ENCODE measurements at regions not wholly inside any gene's neighbourhood (a gene's known extent, or its start where the extent isn't known, plus 50 kb on each side); places are given as distances from the start of the nearest gene placed in this dataset.

- no peak for DNase-seq
Observed at GRCh38 chr1:29454616-29455380, 218.5 kb downstream of the PTPRU start.

DNA sequence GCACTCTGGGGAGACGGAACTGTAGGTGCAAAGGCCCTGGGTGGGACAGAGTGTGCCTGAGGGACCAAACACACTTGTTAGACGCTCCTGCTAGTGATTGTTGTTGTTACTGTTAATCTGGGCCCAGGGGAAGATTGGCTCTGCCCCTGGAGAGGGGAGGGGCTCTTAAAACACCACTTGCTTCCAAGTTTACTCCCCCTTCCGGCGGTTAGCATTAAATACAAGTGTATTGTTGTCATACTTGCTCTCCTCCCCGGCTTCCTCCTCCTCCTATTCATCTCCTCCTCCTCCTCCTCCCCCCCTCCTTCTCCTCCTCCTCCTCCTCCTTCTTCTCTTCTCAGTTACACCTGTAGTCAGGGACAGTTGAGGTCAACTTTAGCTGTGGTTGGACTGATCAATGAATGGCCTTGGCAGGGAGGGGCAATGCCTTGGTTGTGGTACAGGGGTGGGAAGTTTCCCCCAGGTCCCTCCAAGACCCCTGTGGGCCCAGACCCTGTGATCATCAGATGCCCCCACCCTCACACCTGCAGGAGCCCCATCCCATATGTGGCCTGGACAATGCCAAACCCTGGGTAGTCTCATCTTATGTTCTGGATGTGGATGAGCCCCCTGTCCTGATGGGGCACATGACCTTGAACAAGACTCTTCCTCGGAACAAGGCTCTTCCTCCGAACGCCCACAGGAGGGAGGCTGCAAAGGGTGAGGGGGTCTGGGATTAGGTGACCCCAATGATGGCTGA is 217.3 kb downstream of the PTPRU start:
- DNase-seq, result no peak

DNA sequence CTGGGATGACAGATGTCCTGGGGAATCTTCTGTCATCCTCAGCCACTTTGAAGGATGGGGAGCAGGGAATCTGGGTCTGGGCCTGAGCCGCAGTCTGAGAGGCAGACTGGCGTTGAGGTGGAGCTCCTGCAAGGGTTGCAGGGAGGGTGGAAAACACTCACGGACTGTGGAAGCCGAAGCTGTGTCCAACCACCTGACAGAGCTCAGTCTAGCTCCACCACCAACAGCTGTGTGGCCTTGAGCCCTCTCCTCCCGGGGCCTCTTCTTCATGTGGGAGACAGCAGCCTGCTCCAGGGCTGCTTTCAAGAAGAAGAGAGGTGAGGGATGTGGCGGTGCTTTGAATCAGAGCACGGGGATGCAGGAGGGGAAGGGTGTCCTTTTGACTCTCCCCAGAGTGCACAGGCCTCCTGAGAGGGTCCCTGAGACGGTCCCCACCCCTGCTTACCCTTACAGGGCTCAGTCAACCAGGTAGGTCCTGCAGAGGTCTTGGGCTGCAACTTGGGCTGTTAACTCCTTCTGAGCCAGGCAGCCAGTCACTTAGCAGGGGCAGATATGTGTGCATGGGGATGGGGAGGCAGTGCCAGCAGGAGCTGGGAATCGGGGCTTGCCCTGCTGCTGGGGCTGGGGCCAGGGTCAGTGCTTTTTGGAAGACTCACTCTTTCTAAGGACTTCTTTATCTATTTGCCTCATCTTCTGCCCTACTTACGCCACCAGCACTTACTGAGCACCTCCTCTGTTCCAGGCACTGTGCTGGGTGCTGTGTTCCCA is 216.3 kb downstream of the PTPRU start:
- DNase-seq, result no peak

DNA sequence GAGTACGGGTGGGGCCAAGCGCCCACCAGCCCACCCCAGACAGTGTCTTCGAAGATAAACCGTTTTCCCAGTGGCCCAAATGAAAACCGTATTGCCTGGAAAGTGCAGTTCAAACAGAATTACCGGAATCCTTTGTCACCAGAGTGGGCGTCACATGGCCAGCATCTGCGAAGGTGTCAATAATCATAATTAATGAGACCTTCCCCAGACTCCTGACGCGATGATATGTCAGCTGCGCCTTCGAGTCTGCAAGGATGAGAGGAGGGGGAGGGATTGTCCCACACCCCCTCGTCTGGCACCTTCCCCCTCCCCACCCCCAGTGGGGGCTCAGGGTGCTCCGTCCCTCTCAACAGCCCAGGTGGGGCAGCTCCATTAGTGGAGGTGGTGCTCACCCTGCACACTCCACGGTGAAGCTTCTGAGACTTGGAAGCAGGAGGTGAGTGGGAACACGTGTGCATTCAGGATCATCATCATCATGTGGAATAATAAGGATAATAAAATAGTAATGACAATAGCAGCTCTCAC is 215.1 kb downstream of the PTPRU start:
- no peak for DNase-seq

GRCh38 chr1:29450591-29450990 is 214.3 kb downstream of the PTPRU start:
- no peak for DNase-seq

DNA sequence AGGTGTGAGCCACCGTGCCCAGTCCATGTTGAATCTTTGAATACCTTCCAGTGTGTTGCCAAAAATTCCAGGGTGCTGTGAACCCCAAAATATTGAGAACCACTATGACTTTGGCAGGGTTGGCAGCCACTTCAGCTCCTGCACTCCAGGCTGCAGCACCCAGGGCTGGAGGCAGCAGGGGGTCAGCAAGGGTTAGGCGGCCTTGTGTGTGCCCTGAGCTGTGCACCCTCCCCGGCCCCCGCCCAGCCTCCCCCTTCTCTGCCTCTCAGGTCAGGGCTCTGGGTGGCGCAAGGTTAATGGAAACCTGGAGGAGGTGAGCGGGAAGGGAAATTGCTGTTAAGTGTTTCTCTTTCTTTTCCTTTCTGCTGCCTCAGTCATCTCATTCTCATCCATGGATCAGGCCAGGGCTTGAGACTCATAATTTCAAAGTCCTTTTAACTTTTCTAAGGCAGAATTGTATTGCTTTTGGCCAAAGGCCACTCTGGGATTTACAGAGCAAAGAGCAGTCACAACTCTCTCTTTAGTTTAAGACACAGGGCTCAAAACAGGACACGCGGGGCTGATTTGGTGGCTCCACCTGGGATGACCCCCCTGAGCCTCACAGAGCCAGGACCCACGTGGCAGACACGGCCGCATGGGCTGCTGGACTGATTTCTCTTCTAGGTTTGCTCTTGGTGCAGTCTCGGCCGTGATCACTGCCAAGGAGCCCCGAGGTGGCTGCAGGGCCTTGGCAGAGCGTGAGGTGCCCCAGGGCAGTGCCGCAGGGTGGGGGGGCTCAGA is 212.3 kb downstream of the PTPRU start:
- DNase-seq, result no peak

- no peak for DNase-seq
Observed at GRCh38 chr1:29447368-29447767, 211.0 kb downstream of the PTPRU start.

DNA sequence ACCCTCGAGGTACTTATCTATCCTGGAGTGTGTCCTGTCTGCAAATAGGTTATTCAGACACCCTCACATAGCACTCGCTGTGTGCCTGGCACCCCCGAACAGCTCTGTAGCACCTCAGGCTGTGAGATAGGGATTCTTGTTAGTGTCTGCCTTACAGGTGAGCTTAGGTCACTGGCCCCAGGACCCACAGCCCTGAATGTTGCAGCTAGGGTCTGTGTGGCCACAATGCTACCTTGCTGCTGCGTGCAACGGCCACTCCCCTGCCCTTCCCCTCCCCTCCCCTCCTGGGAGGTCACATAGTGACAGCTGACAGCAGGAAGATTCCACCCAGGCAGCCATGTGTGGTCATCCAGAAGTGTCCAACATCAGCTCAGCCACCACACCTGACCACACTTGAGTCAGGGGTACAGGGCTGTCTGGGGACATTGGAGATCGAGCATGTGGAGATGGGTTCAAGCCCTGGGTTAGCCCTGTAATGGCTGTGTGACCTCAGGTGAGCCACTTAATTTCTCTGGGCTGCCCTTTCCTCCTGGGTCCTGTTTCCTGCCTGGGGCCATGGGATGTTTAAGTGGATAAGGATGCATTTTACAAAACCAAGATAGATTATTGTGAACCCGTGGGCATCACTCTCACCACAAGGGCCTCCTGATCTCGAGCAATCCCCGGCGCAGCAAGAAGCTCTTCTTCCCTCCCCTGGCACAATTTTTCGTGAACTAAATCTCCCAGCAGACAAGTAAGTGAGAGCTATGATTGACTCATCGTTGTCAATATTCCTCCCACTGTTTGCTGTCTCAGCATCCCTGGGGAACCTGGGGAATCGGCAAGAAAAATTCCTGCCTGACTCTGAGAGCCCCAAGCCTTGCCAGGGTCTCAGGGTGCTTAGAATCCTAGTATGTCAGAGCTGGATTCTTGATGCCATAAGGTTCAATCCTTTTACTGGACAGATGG is 208.7 kb downstream of the PTPRU start:
- no peak for DNase-seq

DNA sequence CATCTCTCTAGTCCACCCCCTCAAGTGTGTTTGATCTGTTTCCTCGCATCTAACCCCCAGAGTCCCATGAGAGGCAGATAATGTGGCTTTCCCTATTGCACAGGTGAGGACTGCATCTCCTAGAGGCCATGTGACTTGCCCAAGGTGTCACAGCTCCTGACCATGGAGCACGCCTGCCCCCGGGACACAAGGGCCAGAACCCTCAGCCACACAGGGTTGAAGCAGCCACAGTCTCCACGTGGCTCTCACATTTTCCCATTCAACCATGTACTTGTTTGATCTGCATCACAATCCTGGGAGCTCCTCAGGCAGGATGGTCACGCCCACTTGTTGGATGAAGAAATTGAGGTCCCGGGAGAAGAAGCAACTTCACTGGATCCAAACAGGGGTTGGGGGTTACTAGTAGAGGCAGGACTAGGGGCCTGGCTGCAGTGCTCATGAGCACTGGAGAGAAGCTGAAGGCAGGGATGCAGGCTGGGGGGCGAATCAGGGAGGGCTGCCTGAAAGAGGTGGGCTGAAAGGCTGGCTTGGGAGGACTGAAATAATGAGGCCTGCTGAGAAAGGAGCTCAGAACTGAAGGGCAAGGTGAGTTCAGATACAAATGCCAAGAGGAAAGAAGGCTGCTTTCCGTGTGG is 207.9 kb downstream of the PTPRU start:
- no peak for DNase-seq

DNA sequence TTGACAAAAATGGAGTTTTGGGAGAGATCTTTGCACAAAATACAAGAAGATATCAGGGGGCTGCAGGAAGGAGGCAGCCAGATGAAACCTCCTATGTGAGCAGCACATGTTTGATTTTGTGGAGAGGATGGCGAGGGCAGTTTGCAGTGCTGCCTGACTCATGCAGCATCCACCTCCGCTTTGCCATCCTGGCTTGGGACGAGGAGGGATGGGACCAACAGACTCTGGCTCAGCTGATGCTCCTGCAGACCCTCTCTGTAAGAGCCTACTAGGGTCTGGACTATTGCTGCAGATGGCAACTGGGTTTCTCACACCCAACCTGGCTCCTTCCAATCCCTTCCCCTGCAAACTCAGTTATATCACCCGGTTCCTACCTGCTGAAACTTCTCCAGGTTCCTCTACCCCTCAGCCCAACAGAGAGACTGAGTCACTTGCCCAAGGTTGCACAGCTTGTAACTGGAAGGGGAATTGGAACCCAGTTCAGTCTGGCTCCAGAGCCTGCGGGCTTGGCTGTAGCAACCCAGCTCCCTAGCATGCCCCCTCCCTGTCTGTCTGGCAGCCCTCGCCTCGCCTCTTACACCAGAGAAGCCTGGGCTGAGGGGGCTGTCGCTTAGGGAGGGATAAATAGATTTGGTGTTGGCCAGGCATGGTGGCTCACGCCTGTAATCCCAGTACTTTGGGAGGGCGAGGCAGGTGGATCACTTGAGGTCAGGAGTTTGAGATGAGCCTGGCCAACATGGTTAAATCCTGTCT is 205.8 kb downstream of the PTPRU start:
- DNase-seq, result no peak

DNA sequence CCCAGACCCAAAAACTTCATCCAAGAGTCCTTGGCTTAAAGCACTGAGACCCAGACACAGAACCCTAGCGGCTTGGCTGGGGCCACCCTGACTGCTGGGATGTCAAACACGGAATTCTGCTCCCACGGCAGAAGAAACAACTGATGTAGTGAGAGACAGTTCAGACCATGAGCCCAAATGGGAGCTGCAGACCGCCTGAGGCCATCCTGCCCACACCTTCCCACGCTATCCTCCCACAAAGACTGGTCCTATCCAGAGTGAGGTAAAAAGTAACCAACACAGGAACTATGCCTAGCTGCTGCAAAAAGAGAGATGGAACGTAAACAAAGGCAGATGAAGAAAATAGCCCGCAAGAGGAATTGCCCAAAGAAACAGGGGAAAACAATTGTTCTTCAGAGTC is 203.3 kb downstream of the PTPRU start:
- DNase-seq, result no peak

DNA sequence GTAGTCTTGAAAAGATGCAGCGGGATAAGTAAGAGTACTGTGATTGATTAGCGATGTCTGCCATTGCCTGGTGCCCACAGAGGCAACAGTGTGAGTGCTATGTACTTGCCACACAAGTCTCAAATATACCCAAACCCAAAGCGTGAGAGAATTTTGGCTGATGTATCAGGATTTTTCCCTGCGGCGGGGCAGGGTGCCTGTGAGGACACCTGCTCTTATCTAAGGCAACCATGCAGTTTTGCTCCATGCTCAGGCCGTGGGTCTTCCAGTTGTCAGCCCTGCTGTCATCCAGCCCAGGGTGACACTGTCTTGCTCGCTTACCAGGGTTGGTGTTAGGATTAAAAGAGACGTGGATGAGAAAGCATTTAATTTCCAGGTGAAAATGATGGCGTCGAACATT is 202.7 kb downstream of the PTPRU start:
- no peak for DNase-seq

- no peak for DNase-seq
Observed at GRCh38 chr1:29437946-29438345, 201.6 kb downstream of the PTPRU start.

GRCh38 chr1:29436181-29436785 is 200.0 kb downstream of the PTPRU start:
- no peak for DNase-seq

- no peak for DNase-seq
Observed at GRCh38 chr1:29433830-29434229, 197.5 kb downstream of the PTPRU start.

DNA sequence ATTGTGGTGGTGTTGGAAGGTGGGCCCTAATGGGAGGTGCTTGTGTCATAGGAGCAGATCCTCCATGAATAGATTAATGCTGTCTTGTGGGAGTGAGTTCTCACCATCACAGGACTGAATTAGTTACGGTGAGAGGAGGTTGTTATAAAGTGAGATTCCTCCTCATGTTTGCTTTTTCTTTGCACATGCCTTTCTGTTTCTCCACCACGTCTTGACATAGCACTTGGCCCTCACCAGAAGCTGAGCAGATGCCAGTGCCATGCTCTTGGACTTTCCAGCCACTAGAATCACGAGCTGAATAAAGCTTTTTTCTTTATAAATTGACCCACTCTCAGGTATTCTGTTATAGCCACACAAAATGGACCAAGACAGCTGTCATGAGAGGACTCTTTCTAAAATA is 194.8 kb downstream of the PTPRU start:
- no peak for DNase-seq

DNA sequence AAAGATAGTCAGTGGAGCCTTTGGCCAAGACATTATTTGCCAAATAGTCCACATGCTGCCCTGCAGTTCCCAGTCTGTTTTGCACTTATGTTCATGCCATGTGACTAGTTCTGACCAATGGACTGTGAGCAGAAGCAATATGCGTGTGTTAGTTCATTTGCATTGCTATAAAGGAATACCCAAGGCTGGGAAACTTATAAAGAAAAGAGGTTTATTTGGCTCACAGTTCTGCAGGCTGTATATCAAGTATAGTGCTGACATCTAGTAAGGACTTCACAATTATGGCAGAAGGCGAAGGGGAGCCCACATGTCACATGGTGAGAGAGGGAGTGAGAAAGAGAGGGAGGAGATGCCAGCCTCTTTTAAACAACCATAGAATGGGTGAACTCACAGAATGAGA is 193.3 kb downstream of the PTPRU start:
- no peak for DNase-seq

- DNase-seq, result no peak
Observed at GRCh38 chr1:29428997-29429396, 192.7 kb downstream of the PTPRU start.

- DNase-seq, result no peak
Observed at GRCh38 chr1:29428280-29428615, 191.9 kb downstream of the PTPRU start.

Data from CD4-positive, alpha-beta T cell treated with Interleukin-1 beta for 1 hour (primary cell).